Lower leg skin (tissue), 3 donors: ENCODE measurements at regions not wholly inside any gene's neighbourhood (a gene's known extent, or its start where the extent isn't known, plus 50 kb on each side); places are given as distances from the start of the nearest gene placed in this dataset.
"Not testable (repeated sequence)": the region's sequence is repeated elsewhere in the genome, so short reads cannot be mapped to it uniquely, and the experiment has no call there.

Experiments
- CTCF ChIP-seq, 3 donors: fragments of 450-650 bp; IDR thresholded peaks; one replicate each; pipeline ENCODE4 v1.5.1; 2016; ENCODE audit warnings: antibody characterized with exemption in 3 of 3, mild to moderate bottlenecking in 3 of 3, moderate library complexity in 2 of 3
- POLR2A ChIP-seq, 2 donors: fragments of 450-650 bp; IDR thresholded peaks; one replicate each; pipeline ENCODE4 v1.6.1; 2016 to 2017; ENCODE audit warnings: antibody characterized with exemption in 2 of 2, mild to moderate bottlenecking in 1 of 2, moderate library complexity in 1 of 2

- TF ChIP-seq CTCF, POLR2A (IDR thresholded peaks at IDR 0.05): not testable (repeated sequence)
Observed at GRCh38 chr4:49558916-49559676, 573.0 kb downstream of the CWH43 start.
